HCT116 (cell line): ENCODE measurements at regions not wholly inside any gene's neighbourhood (a gene's known extent, or its start where the extent isn't known, plus 50 kb on each side); places are given as distances from the start of the nearest gene placed in this dataset.

Source experiments
- ATAC-seq: fragments of 200-7000 bp; cut with Tn5 transposase; 2 replicates; pipeline ENCODE4 v1.9.1; 2020; ENCODE audit warnings: mild to moderate bottlenecking, moderate library complexity
- BruUV-seq: library from RNA; stranded (reverse); fragments of 400-500 nt; replicated peaks from 2 replicates; lab custom pipeline; 2021; lab: Mats Ljungman, UMichigan
- CTCF ChIA-PET: fragments of 300-600 bp; sonication (Branson Sonifier 250); formaldehyde crosslinking; loops from one replicate; lab custom pipeline; 2021; ENCODE audit warnings: antibody characterized with exemption; lab: Charles Lee
- POLR2A ChIA-PET: fragments of 300-600, 350-600 bp; sonication (Branson Sonifier 250); formaldehyde crosslinking; loops from one replicate; lab custom pipeline; 2021; ENCODE audit warnings: antibody characterized with exemption; lab: Charles Lee
- RAD21 ChIA-PET, 2 experiments: fragments of 300-600 bp; sonication (Branson Sonifier 250); formaldehyde crosslinking; loops; one replicate each; lab custom pipeline; 2023; ENCODE audit warnings: low total read pairs in 2 of 2; ENCODE audit not compliant: uncharacterized antibody in 2 of 2, unreplicated experiment in 2 of 2, low non-redundant PET in 1 of 2; lab: Charles Lee
- DNase-seq: peaks from one replicate; pipeline ENCODE4 v3.0.0-alpha.2; 2010; ENCODE audit warnings: low read depth, low spot score
- H2AFZ ChIP-seq: fragments of 200-600 bp; shearing (Covaris generic), sonication (generic); 2 replicates; pipeline ENCODE4 v1.6.1; 2017; ENCODE audit warnings: low read depth, mixed run types, mixed read lengths, antibody characterized with exemption, low read length; ENCODE audit not compliant: poor library complexity, severe bottlenecking
- H3K27ac ChIP-seq: 2 replicates; pipeline ENCODE4 v1.5.1; 2012; ENCODE audit warnings: low read depth, low read length
- H3K27me3 ChIP-seq: fragments of 200-600 bp; sonication (generic); 2 replicates; pipeline ENCODE4 v1.6.1; 2016; ENCODE audit warnings: mixed run types, low read length, mixed read lengths; ENCODE audit not compliant: insufficient read depth
- H3K36me3 ChIP-seq, 2 experiments: fragments of 200-500 bp in 1 of 2; fragments of 200-600 bp in 1 of 2; sonication (Bioruptor generic) in 1 of 2; sonication (generic) in 1 of 2; 2 replicates each; pipeline versions ENCODE4 v1.5.1 to v1.6.1; 2014 to 2016; ENCODE audit warnings: low read length in 2 of 2, inconsistent platforms in 1 of 2, mixed read lengths in 1 of 2, mixed run types in 1 of 2; ENCODE audit not compliant: insufficient read depth in 2 of 2, control insufficient read depth in 1 of 2
- H3K4me1 ChIP-seq, 2 experiments: fragments of 200-600 bp in 1 of 2; sonication (generic) in 1 of 2; 2 replicates each; pipeline versions ENCODE4 v1.5.1 to v1.6.1; 2012 to 2017; ENCODE audit warnings: low read length in 2 of 2, inconsistent platforms in 1 of 2, mild to moderate bottlenecking in 1 of 2, mixed read lengths in 1 of 2, mixed run types in 1 of 2, moderate library complexity in 1 of 2; ENCODE audit not compliant: insufficient read depth in 2 of 2, control insufficient read depth in 1 of 2
- H3K4me2 ChIP-seq: fragments of 200-600 bp; sonication (generic); 2 replicates; pipeline ENCODE4 v1.6.1; 2017; ENCODE audit warnings: mixed run types, low read length, mixed read lengths
- H3K4me3 ChIP-seq, 2 experiments: fragments of 200-600 bp in 1 of 2; sonication (generic) in 1 of 2; replicated peaks in 1 of 2; 2 replicates each; pipeline ENCODE4 v1.5.1; 2011 to 2016; ENCODE audit warnings: low read length in 2 of 2, control low read depth in 1 of 2, low read depth in 1 of 2, mild to moderate bottlenecking in 1 of 2, mixed read lengths in 1 of 2, mixed run types in 1 of 2
- H3K79me2 ChIP-seq: fragments of 200-600 bp; sonication (generic); 2 replicates; pipeline ENCODE4 v1.6.1; 2017; ENCODE audit warnings: mild to moderate bottlenecking, mixed run types, low read length, moderate library complexity, mixed read lengths; ENCODE audit not compliant: insufficient read depth
- H3K9ac ChIP-seq: fragments of 200-600 bp; sonication (generic); 2 replicates; pipeline ENCODE4 v1.6.1; 2016; ENCODE audit warnings: low read length, mixed read lengths
- H3K9me2 ChIP-seq: fragments of 200-600 bp; sonication (generic), shearing (Covaris generic); 2 replicates; pipeline ENCODE4 v1.6.1; 2017; ENCODE audit warnings: mixed run types, mild to moderate bottlenecking, moderate library complexity; ENCODE audit not compliant: insufficient read depth
- H3K9me3 ChIP-seq, 2 experiments: fragments of 200-500 bp in 1 of 2; fragments of 200-600 bp in 1 of 2; sonication (Bioruptor generic) in 1 of 2; sonication (generic) in 1 of 2; 2 replicates each; pipeline ENCODE4 v1.6.1; 2014 to 2017; ENCODE audit warnings: low read length in 2 of 2, mixed read lengths in 2 of 2, inconsistent platforms in 1 of 2, low read depth in 1 of 2, mild to moderate bottlenecking in 1 of 2, mixed run types in 1 of 2, moderate library complexity in 1 of 2; ENCODE audit not compliant: control insufficient read depth in 1 of 2, insufficient read depth in 1 of 2
- H4K20me1 ChIP-seq: fragments of 200-600 bp; sonication (generic), shearing (Covaris generic); 2 replicates; pipeline ENCODE4 v1.6.1; 2017; ENCODE audit warnings: mixed run types, mild to moderate bottlenecking, moderate library complexity; ENCODE audit not compliant: insufficient read depth
- CBX3 ChIP-seq: IDR thresholded peaks from 2 replicates; pipeline ENCODE4 v1.6.1; 2012; ENCODE audit warnings: low read depth
- CEBPB ChIP-seq: IDR thresholded peaks from 2 replicates; pipeline ENCODE4 v1.6.1; 2012; ENCODE audit warnings: low read depth
- EGR1 ChIP-seq: IDR thresholded peaks from 2 replicates; pipeline ENCODE4 v1.6.1; 2012; ENCODE audit warnings: low read depth
- ELF1 ChIP-seq: IDR thresholded peaks from 2 replicates; pipeline ENCODE4 v1.6.1; 2012; ENCODE audit warnings: low read depth, borderline replicate concordance
- EZH2 ChIP-seq: fragments of 200-600 bp; sonication (generic); IDR thresholded peaks from 2 replicates; pipeline ENCODE4 v1.6.1; 2017; ENCODE audit warnings: antibody characterized with exemption, mixed run types
- EZH2phosphoT487 ChIP-seq: fragments of 200-600 bp; IDR thresholded peaks from 2 replicates; pipeline ENCODE4 v1.6.1; 2018; ENCODE audit warnings: antibody characterized with exemption, borderline replicate concordance
- FOSL1 ChIP-seq: IDR thresholded peaks from 2 replicates; pipeline ENCODE4 v1.6.1; 2012; ENCODE audit warnings: low read depth
- JUND ChIP-seq: IDR thresholded peaks from 2 replicates; pipeline ENCODE4 v1.6.1; 2012
- MAX ChIP-seq: IDR thresholded peaks from 2 replicates; pipeline ENCODE4 v1.6.1; 2012
- POLR2AphosphoS5 ChIP-seq: IDR thresholded peaks from 2 replicates; pipeline ENCODE4 v1.6.1; 2011; ENCODE audit warnings: mild to moderate bottlenecking, low read depth, low read length, moderate library complexity
- RAD21 ChIP-seq: IDR thresholded peaks from 2 replicates; pipeline ENCODE4 v1.6.1; 2012; ENCODE audit warnings: low read depth, mild to moderate bottlenecking
- SIN3A ChIP-seq: IDR thresholded peaks from 2 replicates; pipeline ENCODE4 v1.6.1; 2012; ENCODE audit warnings: low read depth
- SP1 ChIP-seq: IDR thresholded peaks from 2 replicates; pipeline ENCODE4 v1.6.1; 2012; ENCODE audit warnings: low read depth
- SRF ChIP-seq: IDR thresholded peaks from 2 replicates; pipeline ENCODE4 v1.6.1; 2012; ENCODE audit warnings: low read depth
- YY1 ChIP-seq: IDR thresholded peaks from 2 replicates; pipeline ENCODE4 v1.6.1; 2011; ENCODE audit warnings: low read length, low read depth, moderate library complexity, mild to moderate bottlenecking; ENCODE audit not compliant: insufficient replicate concordance; ENCODE audit errors: extremely low read depth
- ZFX ChIP-seq: fragments of 450-650 bp; IDR thresholded peaks from 2 replicates; pipeline ENCODE4 v1.6.1; 2017
- ZNF274 ChIP-seq: fragments of 200-500 bp; sonication (Bioruptor generic); IDR thresholded peaks from 2 replicates; pipeline ENCODE4 v1.6.1; 2014; ENCODE audit warnings: mild to moderate bottlenecking, low read depth, low read length, inconsistent platforms
- intact Hi-C: fragments of 100-400 bp; cut with micrococcal nuclease; formaldehyde crosslinking; loops from 2 replicates; pipeline ENCODE4 v1.10.0; 2022
- TF ChIP-seq, protein P1 (sequence below): IDR thresholded peaks from 2 replicates; pipeline ENCODE4 v1.6.1; 2012; ENCODE audit warnings: low read depth
- TF ChIP-seq, protein P2 (sequence below): IDR thresholded peaks from 2 replicates; pipeline ENCODE4 v1.6.1; 2011; ENCODE audit warnings: mild to moderate bottlenecking, low read length, moderate library complexity; ENCODE audit not compliant: insufficient replicate concordance; ENCODE audit errors: extremely low read depth
- TF ChIP-seq, protein P3 (sequence below): IDR thresholded peaks from 2 replicates; pipeline ENCODE4 v1.6.1; 2012

- TF ChIP-seq, protein P1, sequence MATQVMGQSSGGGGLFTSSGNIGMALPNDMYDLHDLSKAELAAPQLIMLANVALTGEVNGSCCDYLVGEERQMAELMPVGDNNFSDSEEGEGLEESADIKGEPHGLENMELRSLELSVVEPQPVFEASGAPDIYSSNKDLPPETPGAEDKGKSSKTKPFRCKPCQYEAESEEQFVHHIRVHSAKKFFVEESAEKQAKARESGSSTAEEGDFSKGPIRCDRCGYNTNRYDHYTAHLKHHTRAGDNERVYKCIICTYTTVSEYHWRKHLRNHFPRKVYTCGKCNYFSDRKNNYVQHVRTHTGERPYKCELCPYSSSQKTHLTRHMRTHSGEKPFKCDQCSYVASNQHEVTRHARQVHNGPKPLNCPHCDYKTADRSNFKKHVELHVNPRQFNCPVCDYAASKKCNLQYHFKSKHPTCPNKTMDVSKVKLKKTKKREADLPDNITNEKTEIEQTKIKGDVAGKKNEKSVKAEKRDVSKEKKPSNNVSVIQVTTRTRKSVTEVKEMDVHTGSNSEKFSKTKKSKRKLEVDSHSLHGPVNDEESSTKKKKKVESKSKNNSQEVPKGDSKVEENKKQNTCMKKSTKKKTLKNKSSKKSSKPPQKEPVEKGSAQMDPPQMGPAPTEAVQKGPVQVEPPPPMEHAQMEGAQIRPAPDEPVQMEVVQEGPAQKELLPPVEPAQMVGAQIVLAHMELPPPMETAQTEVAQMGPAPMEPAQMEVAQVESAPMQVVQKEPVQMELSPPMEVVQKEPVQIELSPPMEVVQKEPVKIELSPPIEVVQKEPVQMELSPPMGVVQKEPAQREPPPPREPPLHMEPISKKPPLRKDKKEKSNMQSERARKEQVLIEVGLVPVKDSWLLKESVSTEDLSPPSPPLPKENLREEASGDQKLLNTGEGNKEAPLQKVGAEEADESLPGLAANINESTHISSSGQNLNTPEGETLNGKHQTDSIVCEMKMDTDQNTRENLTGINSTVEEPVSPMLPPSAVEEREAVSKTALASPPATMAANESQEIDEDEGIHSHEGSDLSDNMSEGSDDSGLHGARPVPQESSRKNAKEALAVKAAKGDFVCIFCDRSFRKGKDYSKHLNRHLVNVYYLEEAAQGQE, result no peak
- TF ChIP-seq ELF1 (no peak), FOSL1 (no peak), YY1 (no peak)
- TF ChIP-seq, all 23 proteins: peak for 0
Measured at GRCh38 chr12:89796798-89797382, 88.3 kb upstream of the ATP2B1 start (continued).

GRCh38 chr12:89793946-89794345 is 85.3 kb upstream of the ATP2B1 start:
- H3K9me3 ChIP-seq, result no peaks in the 10 kb centered on the region
- BruUV-seq, result no TSS peak
- ChIA-PET RAD21 (no interaction called here), POLR2A (no interaction called here), CTCF (no interaction called here)
- no peaks in the 10 kb centered on the region for H3K36me3 ChIP-seq
- no peaks in the 10 kb centered on the region for H3K27me3 ChIP-seq
- H3K9ac ChIP-seq, result no peak overlapping the region
- ATAC-seq (no peak), DNase-seq (no peak)
- no peaks in the 10 kb centered on the region for H3K9me2 ChIP-seq
- H3K4me2 ChIP-seq, result no peak overlapping the region
- H3K4me3 ChIP-seq, result no peak overlapping the region
- intact Hi-C loops, result no loop called here
- no peaks in the 10 kb centered on the region for H3K4me1 ChIP-seq
- no peaks in the 10 kb centered on the region for H3K79me2 ChIP-seq
- no peak overlapping the region for H3K27ac ChIP-seq
- H4K20me1 ChIP-seq, result no peaks in the 10 kb centered on the region
- no peak overlapping the region for H2AFZ ChIP-seq
- TF ChIP-seq, protein P2, sequence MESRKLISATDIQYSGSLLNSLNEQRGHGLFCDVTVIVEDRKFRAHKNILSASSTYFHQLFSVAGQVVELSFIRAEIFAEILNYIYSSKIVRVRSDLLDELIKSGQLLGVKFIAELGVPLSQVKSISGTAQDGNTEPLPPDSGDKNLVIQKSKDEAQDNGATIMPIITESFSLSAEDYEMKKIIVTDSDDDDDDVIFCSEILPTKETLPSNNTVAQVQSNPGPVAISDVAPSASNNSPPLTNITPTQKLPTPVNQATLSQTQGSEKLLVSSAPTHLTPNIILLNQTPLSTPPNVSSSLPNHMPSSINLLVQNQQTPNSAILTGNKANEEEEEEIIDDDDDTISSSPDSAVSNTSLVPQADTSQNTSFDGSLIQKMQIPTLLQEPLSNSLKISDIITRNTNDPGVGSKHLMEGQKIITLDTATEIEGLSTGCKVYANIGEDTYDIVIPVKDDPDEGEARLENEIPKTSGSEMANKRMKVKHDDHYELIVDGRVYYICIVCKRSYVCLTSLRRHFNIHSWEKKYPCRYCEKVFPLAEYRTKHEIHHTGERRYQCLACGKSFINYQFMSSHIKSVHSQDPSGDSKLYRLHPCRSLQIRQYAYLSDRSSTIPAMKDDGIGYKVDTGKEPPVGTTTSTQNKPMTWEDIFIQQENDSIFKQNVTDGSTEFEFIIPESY, result no peak
- TF ChIP-seq ZFX (no peak), CBX3 (no peak), MAX (no peak), FOSL1 (no peak), EGR1 (no peak), SIN3A (no peak), CEBPB (no peak), EZH2phosphoT487 (no peak), ZNF274 (no peak), SP1 (no peak), JUND (no peak), SRF (no peak), POLR2AphosphoS5 (no peak), EZH2 (no peak), RAD21 (no peak)
- TF ChIP-seq, protein P3, sequence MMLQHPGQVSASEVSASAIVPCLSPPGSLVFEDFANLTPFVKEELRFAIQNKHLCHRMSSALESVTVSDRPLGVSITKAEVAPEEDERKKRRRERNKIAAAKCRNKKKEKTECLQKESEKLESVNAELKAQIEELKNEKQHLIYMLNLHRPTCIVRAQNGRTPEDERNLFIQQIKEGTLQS, result no peak
